ENCODE measurements at regions not wholly inside any gene's neighbourhood (a gene's known extent, or its start where the extent isn't known, plus 50 kb on each side); places are given as distances from the start of the nearest gene placed in this dataset.

- peaks cover 0 to 6% of the 10 kb centered on the region in 2 donors for H3K27me3 ChIP-seq (ENCODE audit: control insufficient read depth in 2 of 2, insufficient read depth in 2 of 2, low read length in 2 of 2)
- H3K9me3 ChIP-seq (replicated peaks in 1 of 2; ENCODE audit: control insufficient read depth in 1 of 2, insufficient read depth in 1 of 2, low read length in 2 of 2), result no peaks in the 10 kb centered on the region
- no peaks in the 10 kb centered on the region for H3K79me2 ChIP-seq (ENCODE audit: insufficient read depth, low read length)
- no peaks in the 10 kb centered on the region for H3K4me1 Mint-ChIP-seq
- H3K36me3 ChIP-seq (replicated peaks in 1 of 2; ENCODE audit: control insufficient read depth in 1 of 2, insufficient read depth in 2 of 2, low read length in 2 of 2), result no peaks in the 10 kb centered on the region
- no peaks in the 10 kb centered on the region for H4K20me1 ChIP-seq (ENCODE audit: insufficient read depth, low read length)
- TF ChIP-seq CTCF (IDR thresholded peaks at IDR 0.05), result no peak
- no peak overlapping the region for H3K4me2 ChIP-seq (replicated peaks; ENCODE audit: extremely low read depth, low read length, poor library complexity, severe bottlenecking)
- WGBS (ENCODE audit: insufficient coverage), result 80% methylated on average over 1 of the region's 3 CpGs
- no peaks in the 10 kb centered on the region for H3K36me3 Mint-ChIP-seq
- peaks cover 0 to 14% (median 6%) of the 10 kb centered on the region in 7 donors for H3K9me3 Mint-ChIP-seq
- DNase-seq, result no peak
- H3K27ac ChIP-seq (ENCODE audit: low read depth in 1 of 2, low read length in 2 of 2), result no peak overlapping the region
- no peak overlapping the region for H2AFZ ChIP-seq (ENCODE audit: insufficient read depth, low read depth, low read length, poor library complexity, severe bottlenecking)
- no peak overlapping the region for H3K27ac Mint-ChIP-seq
- no peak overlapping the region for H3K4me3 Mint-ChIP-seq
- H3K4me1 ChIP-seq (ENCODE audit: control insufficient read depth in 1 of 2, insufficient read depth in 2 of 2, low read length in 2 of 2), result no peaks in the 10 kb centered on the region
- peaks cover 5 to 14% (median 13%) of the 10 kb centered on the region in 3 donors for H3K27me3 Mint-ChIP-seq (ENCODE audit: low read depth in 3 of 3)
- intact Hi-C loops (cut with micrococcal nuclease), result no loop called here
- H3K4me3 ChIP-seq (replicated peaks in 1 of 3; ENCODE audit: low read depth in 2 of 3, low read length in 3 of 3), result no peak overlapping the region
- no peak overlapping the region for H3K9ac ChIP-seq (ENCODE audit: insufficient read depth, low read length, poor library complexity, severe bottlenecking)
Observed at GRCh38 chr20:48049171-48049570, 263.9 kb upstream of the SULF2 start.

GRCh38 chr20:48047447-48047846 lies 262.2 kb upstream of the SULF2 start:
- Histone ChIP-seq H3K4me2 (replicated peaks; ENCODE audit: extremely low read depth, low read length, poor library complexity, severe bottlenecking) (no peak overlapping the region), H3K9ac (ENCODE audit: insufficient read depth, low read length, poor library complexity, severe bottlenecking) (no peak overlapping the region), H3K9me3 (replicated peaks in 1 of 2; ENCODE audit: control insufficient read depth in 1 of 2, insufficient read depth in 1 of 2, low read length in 2 of 2) (no peaks in the 10 kb centered on the region), H3K4me3 (replicated peaks in 1 of 3; ENCODE audit: low read depth in 2 of 3, low read length in 3 of 3) (no peak overlapping the region), H2AFZ (ENCODE audit: insufficient read depth, low read depth, low read length, poor library complexity, severe bottlenecking) (no peak overlapping the region), H3K79me2 (ENCODE audit: insufficient read depth, low read length) (no peaks in the 10 kb centered on the region), H3K4me1 (ENCODE audit: control insufficient read depth in 1 of 2, insufficient read depth in 2 of 2, low read length in 2 of 2) (no peaks in the 10 kb centered on the region), H3K27me3 (ENCODE audit: control insufficient read depth in 2 of 2, insufficient read depth in 2 of 2, low read length in 2 of 2) (peaks cover 0 to 6% of the 10 kb centered on the region in 2 donors), H3K27ac (ENCODE audit: low read depth in 1 of 2, low read length in 2 of 2) (no peak overlapping the region), H4K20me1 (ENCODE audit: insufficient read depth, low read length) (no peaks in the 10 kb centered on the region), H3K36me3 (replicated peaks in 1 of 2; ENCODE audit: control insufficient read depth in 1 of 2, insufficient read depth in 2 of 2, low read length in 2 of 2) (no peaks in the 10 kb centered on the region)
- Mint-ChIP-seq H3K4me1 (no peaks in the 10 kb centered on the region), H3K27me3 (ENCODE audit: low read depth in 3 of 3) (peaks cover 10 to 12% (median 11%) of the 10 kb centered on the region in 3 donors), H3K36me3 (no peaks in the 10 kb centered on the region), H3K9me3 (peaks cover 0 to 7% (median 3%) of the 10 kb centered on the region in 7 donors), H3K27ac (no peak overlapping the region), H3K4me3 (no peak overlapping the region)
- WGBS (ENCODE audit: insufficient coverage), result 86% methylated on average over 1 of the region's 4 CpGs
- no peak for DNase-seq
- intact Hi-C loops (cut with micrococcal nuclease), result no loop called here
- no peak for TF ChIP-seq CTCF (IDR thresholded peaks at IDR 0.05)

Data from CD14-positive monocyte (primary cell).